Stimulated activated CD8-positive, alpha-beta memory T cell treated with anti-CD3 and anti-CD28 coated beads, Interleukin-15, amount 100 ng/mL, for 1 hour (primary cell): ENCODE measurements at regions not wholly inside any gene's neighbourhood (a gene's known extent, or its start where the extent isn't known, plus 50 kb on each side); places are given as distances from the start of the nearest gene placed in this dataset.

Source experiments
- DNase-seq: peaks from one replicate; pipeline ENCODE4 v3.0.0-alpha.2; 2020; ENCODE audit warnings: low read depth

GRCh38 chr6:137434640-137435039 is 59.6 kb downstream of the OLIG3 start:
- DNase-seq, result no peak

GRCh38 chr6:137432054-137432611 is 62.1 kb downstream of the OLIG3 start:
- no peak for DNase-seq

GRCh38 chr6:137430954-137431353 is 63.2 kb downstream of the OLIG3 start:
- no peak for DNase-seq

GRCh38 chr6:137427656-137428290 is 66.4 kb downstream of the OLIG3 start:
- DNase-seq, result no peak

- no peak for DNase-seq
Measured at GRCh38 chr6:137426007-137426689, 68.0 kb downstream of the OLIG3 start.

GRCh38 chr6:137424251-137424650 is 69.9 kb downstream of the OLIG3 start:
- DNase-seq, result no peak

GRCh38 chr6:137423451-137424168 is 70.6 kb downstream of the OLIG3 start:
- DNase-seq, result no peak

- no peak for DNase-seq
Measured at GRCh38 chr6:137417396-137417795, 76.8 kb downstream of the OLIG3 start.

GRCh38 chr6:137416376-137417109 is 77.7 kb downstream of the OLIG3 start:
- no peak for DNase-seq

GRCh38 chr6:137415834-137416190 is 78.4 kb downstream of the OLIG3 start:
- no peak for DNase-seq

GRCh38 chr6:137415127-137415833 is 78.9 kb downstream of the OLIG3 start:
- peak; percentile 42 for DNase-seq

- no peak for DNase-seq
Measured at GRCh38 chr6:137414599-137414998, 79.6 kb downstream of the OLIG3 start.

- no peak for DNase-seq
Measured at GRCh38 chr6:137413482-137413881, 80.7 kb downstream of the OLIG3 start.

- DNase-seq, result no peak
Measured at GRCh38 chr6:137412562-137412961, 81.6 kb downstream of the OLIG3 start.

- DNase-seq, result no peak
Measured at GRCh38 chr6:137409266-137409777, 84.9 kb downstream of the OLIG3 start.

GRCh38 chr6:137407816-137408215 is 86.4 kb downstream of the OLIG3 start:
- DNase-seq, result no peak

- no peak for DNase-seq
Measured at GRCh38 chr6:137405806-137406205, 88.4 kb downstream of the OLIG3 start.

- no peak for DNase-seq
Measured at GRCh38 chr6:137403855-137404254, 90.3 kb downstream of the OLIG3 start.

- no peak for DNase-seq
Measured at GRCh38 chr6:137403443-137403842, 90.8 kb downstream of the OLIG3 start.

GRCh38 chr6:137402143-137402680 is 92.0 kb downstream of the OLIG3 start:
- no peak for DNase-seq

GRCh38 chr6:137401088-137401487 is 93.1 kb downstream of the OLIG3 start:
- DNase-seq, result no peak
